ENCODE measurements at regions not wholly inside any gene's neighbourhood (a gene's known extent, or its start where the extent isn't known, plus 50 kb on each side); places are given as distances from the start of the nearest gene placed in this dataset.
"Not testable (repeated sequence)": the region's sequence is repeated elsewhere in the genome, so short reads cannot be mapped to it uniquely, and the experiment has no call there.

- no peak for DNase-seq (ENCODE audit: extremely low spot score)
- POLR2A ChIA-PET = no interaction called here
- CTCF ChIA-PET = no interaction called here
- no peak for TF ChIP-seq FOXA1 (IDR thresholded peaks at IDR 0.05)
- no peak for TF ChIP-seq L3MBTL2 (conservative IDR thresholded peaks at IDR 0.05)
- TF ChIP-seq ELF4 (IDR thresholded peaks at IDR 0.05) = no peak
- TF ChIP-seq ZNF384 (IDR thresholded peaks at IDR 0.05) = no peak
- TF ChIP-seq TARDBP (IDR thresholded peaks at IDR 0.05) = no peak
- TF ChIP-seq FOXK2 (IDR thresholded peaks at IDR 0.05) = no peak
- no peak for TF ChIP-seq PKNOX1 (IDR thresholded peaks at IDR 0.05)
- TF ChIP-seq LEF1 (IDR thresholded peaks at IDR 0.05; ENCODE audit: borderline replicate concordance) = no peak
- TF ChIP-seq NFRKB (IDR thresholded peaks at IDR 0.05) = no peak
- no peak for TF ChIP-seq FOXM1 (IDR thresholded peaks at IDR 0.05; ENCODE audit: borderline replicate concordance)
- TF ChIP-seq HDGF (IDR thresholded peaks at IDR 0.05; ENCODE audit: borderline replicate concordance) = no peak
- TF ChIP-seq CTBP1 (IDR thresholded peaks at IDR 0.05; ENCODE audit: borderline replicate concordance) = no peak
- TF ChIP-seq ARNT (IDR thresholded peaks at IDR 0.05) = no peak
- no peak for TF ChIP-seq SP1 (IDR thresholded peaks at IDR 0.05)
These were observed 247.9 kb upstream of the DUSP10 start for GRCh38 chr1:221989741-221990140.

GRCh38 chr1:221988829-221989228 lies 246.9 kb upstream of the DUSP10 start:
- POLR2A ChIA-PET = no interaction called here
- no peak for DNase-seq (ENCODE audit: extremely low spot score)
- TF ChIP-seq SUZ12 (IDR thresholded peaks at IDR 0.05) = no peak
- TF ChIP-seq CTBP1 (IDR thresholded peaks at IDR 0.05; ENCODE audit: borderline replicate concordance) = no peak
- TF ChIP-seq FOXA1 (IDR thresholded peaks at IDR 0.05) = no peak
- no peak for TF ChIP-seq L3MBTL2 (conservative IDR thresholded peaks at IDR 0.05)
- no peak for TF ChIP-seq HDGF (IDR thresholded peaks at IDR 0.05; ENCODE audit: borderline replicate concordance)
- no peak for TF ChIP-seq NFRKB (IDR thresholded peaks at IDR 0.05)
- TF ChIP-seq ARNT (IDR thresholded peaks at IDR 0.05) = no peak
- TF ChIP-seq FOXM1 (IDR thresholded peaks at IDR 0.05; ENCODE audit: borderline replicate concordance) = no peak
- TF ChIP-seq BHLHE40 (IDR thresholded peaks at IDR 0.05; ENCODE audit: borderline replicate concordance) = no peak
- CTCF ChIA-PET = no interaction called here

DNA sequence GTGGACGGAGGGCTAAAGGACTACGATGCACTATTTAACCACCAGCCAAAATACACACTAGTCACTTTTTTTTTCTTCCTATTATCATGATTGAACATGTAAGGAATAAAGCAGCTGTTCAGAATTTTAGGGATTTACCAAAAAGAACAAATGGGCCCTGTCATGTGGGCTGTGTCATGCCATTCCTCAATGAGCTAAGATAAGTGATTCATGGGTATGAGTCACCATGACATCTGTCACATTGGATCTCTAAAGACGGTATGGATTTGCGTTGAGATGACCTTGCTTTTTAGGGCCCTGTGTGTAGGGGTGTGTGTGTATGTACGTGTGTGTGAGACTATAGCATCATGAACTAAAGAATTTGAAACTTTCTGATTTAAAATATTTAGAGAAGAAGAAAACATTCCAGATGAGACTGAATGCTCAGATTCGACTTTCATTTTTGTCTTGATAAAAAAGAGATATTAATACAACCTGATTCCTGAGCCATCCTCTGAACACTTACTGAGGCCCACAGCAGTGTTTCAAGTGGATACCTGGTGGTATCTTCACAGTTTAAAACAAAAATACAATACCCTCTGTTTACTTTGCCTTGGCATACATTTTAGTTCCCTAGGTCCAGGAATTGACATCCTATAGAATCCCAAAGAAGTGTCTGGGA lies 246.1 kb upstream of the DUSP10 start:
- POLR2A ChIA-PET = no interaction called here
- CTCF ChIA-PET = no interaction called here
- TF ChIP-seq SUZ12 (IDR thresholded peaks at IDR 0.05) = no peak
- TF ChIP-seq CTBP1 (IDR thresholded peaks at IDR 0.05; ENCODE audit: borderline replicate concordance) = no peak
- TF ChIP-seq FOXA1 (IDR thresholded peaks at IDR 0.05) = no peak
- TF ChIP-seq BHLHE40 (IDR thresholded peaks at IDR 0.05; ENCODE audit: borderline replicate concordance) = no peak
- no peak for TF ChIP-seq TARDBP (IDR thresholded peaks at IDR 0.05)
- TF ChIP-seq FOXM1 (IDR thresholded peaks at IDR 0.05; ENCODE audit: borderline replicate concordance) = no peak
- no peak for TF ChIP-seq HDGF (IDR thresholded peaks at IDR 0.05; ENCODE audit: borderline replicate concordance)
- TF ChIP-seq ZNF384 (IDR thresholded peaks at IDR 0.05) = no peak
- TF ChIP-seq NFRKB (IDR thresholded peaks at IDR 0.05) = no peak
- DNase-seq (ENCODE audit: extremely low spot score) = no peak

- ChIA-PET POLR2A (no interaction called here), CTCF (no interaction called here)
- DNase-seq (ENCODE audit: extremely low spot score) = no peak
- TF ChIP-seq PKNOX1 (IDR thresholded peaks at IDR 0.05) = no peak
- no peak for TF ChIP-seq BHLHE40 (IDR thresholded peaks at IDR 0.05; ENCODE audit: borderline replicate concordance)
- no peak for TF ChIP-seq SUZ12 (IDR thresholded peaks at IDR 0.05)
- no peak for TF ChIP-seq CTBP1 (IDR thresholded peaks at IDR 0.05; ENCODE audit: borderline replicate concordance)
- no peak for TF ChIP-seq LEF1 (IDR thresholded peaks at IDR 0.05; ENCODE audit: borderline replicate concordance)
- no peak for TF ChIP-seq ARNT (IDR thresholded peaks at IDR 0.05)
- no peak for TF ChIP-seq L3MBTL2 (conservative IDR thresholded peaks at IDR 0.05)
- TF ChIP-seq HDGF (IDR thresholded peaks at IDR 0.05; ENCODE audit: borderline replicate concordance) = no peak
- TF ChIP-seq NFRKB (IDR thresholded peaks at IDR 0.05) = no peak
- no peak for TF ChIP-seq FOXK2 (IDR thresholded peaks at IDR 0.05)
- no peak for TF ChIP-seq ELF4 (IDR thresholded peaks at IDR 0.05)
- no peak for TF ChIP-seq ZNF384 (IDR thresholded peaks at IDR 0.05)
- TF ChIP-seq FOXA1 (IDR thresholded peaks at IDR 0.05) = no peak
- no peak for TF ChIP-seq TARDBP (IDR thresholded peaks at IDR 0.05)
- TF ChIP-seq SP1 (IDR thresholded peaks at IDR 0.05) = no peak
- no peak for TF ChIP-seq FOXM1 (IDR thresholded peaks at IDR 0.05; ENCODE audit: borderline replicate concordance)
These were observed 241.6 kb upstream of the DUSP10 start for GRCh38 chr1:221983444-221983843.

DNA sequence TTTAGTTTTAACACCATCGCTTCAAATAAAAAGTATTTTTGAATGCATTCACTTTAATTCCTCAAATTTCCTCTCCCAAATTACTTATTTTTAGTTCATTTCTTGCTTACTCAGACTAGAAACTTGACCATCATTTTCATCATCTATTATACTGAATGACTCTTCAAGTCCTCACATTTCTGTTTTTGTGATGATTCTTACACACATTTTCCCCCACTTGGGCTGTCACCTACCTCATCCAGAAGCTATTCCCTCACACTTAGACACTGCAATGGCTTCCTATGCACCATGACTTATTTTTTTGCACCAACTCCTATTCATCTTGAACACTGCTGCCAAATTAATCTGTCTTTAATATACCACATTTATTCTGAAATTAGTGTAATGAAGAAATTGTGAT lies 239.6 kb upstream of the DUSP10 start:
- ChIA-PET CTCF (no interaction called here), POLR2A (no interaction called here)
- TF ChIP-seq CTBP1 (IDR thresholded peaks at IDR 0.05; ENCODE audit: borderline replicate concordance) (no peak), FOXA1 (IDR thresholded peaks at IDR 0.05) (no peak), ARNT (IDR thresholded peaks at IDR 0.05) (no peak), L3MBTL2 (conservative IDR thresholded peaks at IDR 0.05) (no peak), BHLHE40 (IDR thresholded peaks at IDR 0.05; ENCODE audit: borderline replicate concordance) (no peak), ELF4 (IDR thresholded peaks at IDR 0.05) (no peak)
- no peak for DNase-seq (ENCODE audit: extremely low spot score)

GRCh38 chr1:221979444-221980032 lies 237.6 kb upstream of the DUSP10 start:
- no peak for TF ChIP-seq ELF4 (IDR thresholded peaks at IDR 0.05)
- no peak for TF ChIP-seq SUZ12 (IDR thresholded peaks at IDR 0.05)
- TF ChIP-seq SP1 (IDR thresholded peaks at IDR 0.05) = no peak
- no peak for TF ChIP-seq L3MBTL2 (conservative IDR thresholded peaks at IDR 0.05)
- DNase-seq (ENCODE audit: extremely low spot score) = no peak
- POLR2A ChIA-PET = no interaction called here
- CTCF ChIA-PET = no interaction called here

DNA sequence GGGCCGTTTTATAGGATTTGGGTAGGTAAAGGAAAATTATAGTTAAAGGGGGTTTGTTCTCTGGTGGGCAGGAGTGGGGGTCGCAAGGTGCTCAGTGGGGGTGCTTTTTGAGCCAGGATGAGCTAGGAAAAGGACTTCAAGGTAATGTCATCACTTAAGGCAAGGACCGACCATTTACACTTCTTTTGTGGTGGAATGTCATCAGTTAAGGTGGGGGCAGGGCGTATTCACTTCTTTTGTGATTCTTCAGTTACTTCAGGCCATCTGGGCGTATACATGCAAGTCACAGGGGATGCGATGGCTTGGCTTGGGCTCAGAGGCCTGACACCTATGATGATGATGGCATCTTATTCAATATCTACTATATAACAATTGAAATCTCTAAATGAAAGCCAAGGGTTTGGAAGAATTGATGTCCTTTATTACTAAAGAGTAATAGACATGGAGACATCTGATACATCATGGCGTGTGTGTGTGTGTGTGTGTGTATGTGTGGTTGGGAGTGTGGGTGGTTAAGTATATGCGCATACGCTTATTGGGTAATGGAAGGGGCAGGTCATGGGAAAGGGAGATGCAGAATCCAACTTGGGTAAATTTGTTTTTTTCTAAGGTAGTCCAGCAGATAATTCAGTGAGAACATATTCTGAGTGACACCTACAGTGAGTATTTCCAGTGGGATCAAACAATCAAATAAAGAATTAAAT lies 236.9 kb upstream of the DUSP10 start:
- POLR2A ChIA-PET; DNase-seq (ENCODE audit: extremely low spot score); CTCF ChIA-PET: not testable (repeated sequence)

DNA sequence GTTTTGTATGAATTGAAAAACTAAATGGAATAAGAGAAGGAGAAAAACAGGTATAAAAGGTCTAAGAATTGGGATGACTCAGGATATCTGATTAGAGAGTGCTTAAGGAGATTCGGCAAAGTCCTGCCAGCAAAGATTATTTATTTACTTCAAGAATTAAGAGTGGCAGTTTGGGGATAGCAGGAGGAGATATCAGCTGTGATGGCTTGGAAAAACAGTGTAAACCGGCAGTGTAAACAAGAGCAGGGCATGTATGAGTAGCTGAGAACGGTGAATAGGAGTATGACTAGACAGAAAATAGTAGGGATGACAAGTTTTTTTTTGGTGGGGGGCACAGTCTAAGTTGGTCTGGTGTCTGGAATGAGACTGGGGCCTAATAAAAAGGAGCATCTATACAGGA lies 231.9 kb upstream of the DUSP10 start:
- DNase-seq (ENCODE audit: extremely low spot score); POLR2A ChIA-PET; CTCF ChIA-PET: not testable (repeated sequence)
